ENCODE measurements at regions not wholly inside any gene's neighbourhood (a gene's known extent, or its start where the extent isn't known, plus 50 kb on each side); places are given as distances from the start of the nearest gene placed in this dataset.

GRCh38 chr2:158021226-158021625 is 80.5 kb upstream of the UPP2 start:
- Mint-ChIP-seq H3K36me3 (no peaks in the 10 kb centered on the region), H3K27ac (no peak overlapping the region), H3K9me3 (no peaks in the 10 kb centered on the region), H3K4me3 (no peak overlapping the region), H3K4me1 (peaks cover 4% of the 10 kb centered on the region), H3K27me3 (ENCODE audit: low read depth) (no peaks in the 10 kb centered on the region)
- no peak for TF ChIP-seq CTCF (IDR thresholded peaks at IDR 0.05; ENCODE audit: unreplicated experiment)
- no peak for DNase-seq (ENCODE audit: low spot score in 2 of 2, unreplicated experiment in 2 of 2)

- no peak overlapping the region for H3K4me3 Mint-ChIP-seq
- DNase-seq (ENCODE audit: low spot score in 2 of 2, unreplicated experiment in 2 of 2), result no peak
Observed at GRCh38 chr2:158015428-158016076, 86.1 kb upstream of the UPP2 start.

GRCh38 chr2:158013891-158014290 is 87.8 kb upstream of the UPP2 start:
- peaks cover 2% of the 10 kb centered on the region for H3K27me3 Mint-ChIP-seq (ENCODE audit: low read depth)
- H3K27ac Mint-ChIP-seq, result peak overlapping the region; percentile 7
- H3K4me3 Mint-ChIP-seq, result no peak overlapping the region
- H3K4me1 Mint-ChIP-seq, result peaks cover 17% of the 10 kb centered on the region
- no peaks in the 10 kb centered on the region for H3K9me3 Mint-ChIP-seq
- no peak for DNase-seq (ENCODE audit: low spot score in 2 of 2, unreplicated experiment in 2 of 2)
- H3K36me3 Mint-ChIP-seq, result no peaks in the 10 kb centered on the region
- TF ChIP-seq CTCF (IDR thresholded peaks at IDR 0.05; ENCODE audit: unreplicated experiment), result no peak

More at GRCh38 chr2:158015428-158016076, 86.1 kb upstream of the UPP2 start:
- Mint-ChIP-seq H3K27ac (no peak overlapping the region), H3K4me1 (peaks cover 13% of the 10 kb centered on the region), H3K36me3 (no peaks in the 10 kb centered on the region), H3K9me3 (no peaks in the 10 kb centered on the region), H3K27me3 (ENCODE audit: low read depth) (no peaks in the 10 kb centered on the region)
- no peak for TF ChIP-seq CTCF (IDR thresholded peaks at IDR 0.05; ENCODE audit: unreplicated experiment)

GRCh38 chr2:158011055-158011771 is 90.5 kb upstream of the UPP2 start:
- Mint-ChIP-seq H3K4me1 (peaks cover 17% of the 10 kb centered on the region), H3K9me3 (no peaks in the 10 kb centered on the region), H3K27ac (no peak overlapping the region), H3K36me3 (no peaks in the 10 kb centered on the region), H3K27me3 (ENCODE audit: low read depth) (peaks cover 2% of the 10 kb centered on the region), H3K4me3 (no peak overlapping the region)
- TF ChIP-seq CTCF (IDR thresholded peaks at IDR 0.05; ENCODE audit: unreplicated experiment), result no peak
- DNase-seq (ENCODE audit: low spot score in 2 of 2, unreplicated experiment in 2 of 2), result no peak

- H3K27ac Mint-ChIP-seq, result peak overlapping the region; percentile 21
- H3K4me3 Mint-ChIP-seq, result no peak overlapping the region
- H3K4me1 Mint-ChIP-seq, result peaks cover 12% of the 10 kb centered on the region
- no peak for DNase-seq (ENCODE audit: low spot score in 2 of 2, unreplicated experiment in 2 of 2)
- no peaks in the 10 kb centered on the region for H3K36me3 Mint-ChIP-seq
- H3K27me3 Mint-ChIP-seq (ENCODE audit: low read depth), result peaks cover 2% of the 10 kb centered on the region
- no peak for TF ChIP-seq CTCF (IDR thresholded peaks at IDR 0.05; ENCODE audit: unreplicated experiment)
- H3K9me3 Mint-ChIP-seq, result no peaks in the 10 kb centered on the region
Observed at GRCh38 chr2:158009399-158009798, 92.3 kb upstream of the UPP2 start.
